ENCODE measurements at regions not wholly inside any gene's neighbourhood (a gene's known extent, or its start where the extent isn't known, plus 50 kb on each side); places are given as distances from the start of the nearest gene placed in this dataset.

DNA sequence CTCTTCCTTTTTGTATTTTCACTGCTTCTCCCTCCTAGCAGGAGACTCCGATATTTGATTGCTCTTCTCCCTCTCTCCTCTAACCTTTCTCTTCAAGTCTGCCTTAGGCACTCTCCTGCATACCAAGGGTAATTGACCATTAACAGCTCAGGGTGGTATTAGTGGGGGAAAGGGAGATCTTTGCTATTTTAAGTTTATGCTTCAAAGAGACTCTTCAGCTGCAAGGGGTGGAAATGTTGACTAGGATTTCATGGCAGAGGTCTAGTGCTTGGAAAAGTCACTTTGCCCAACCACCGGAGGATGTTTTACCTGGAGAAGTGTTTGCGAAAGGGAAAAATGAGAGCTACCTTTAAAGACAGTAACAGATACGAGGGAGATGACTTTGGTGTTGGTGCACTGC is 453.7 kb downstream of the SLC4A3 start:
- TF ChIP-seq EZH2 (IDR thresholded peaks at IDR 0.05; ENCODE audit: insufficient read depth, poor library complexity, severe bottlenecking) (no peak), EZH2phosphoT487 (IDR thresholded peaks at IDR 0.05; ENCODE audit: insufficient read depth, low read depth) (no peak)
- H3K4me2 ChIP-seq (ENCODE audit: unreplicated experiment) = no peak overlapping the region
- H4K20me1 ChIP-seq (ENCODE audit: insufficient read depth) = no peaks in the 10 kb centered on the region

DNA sequence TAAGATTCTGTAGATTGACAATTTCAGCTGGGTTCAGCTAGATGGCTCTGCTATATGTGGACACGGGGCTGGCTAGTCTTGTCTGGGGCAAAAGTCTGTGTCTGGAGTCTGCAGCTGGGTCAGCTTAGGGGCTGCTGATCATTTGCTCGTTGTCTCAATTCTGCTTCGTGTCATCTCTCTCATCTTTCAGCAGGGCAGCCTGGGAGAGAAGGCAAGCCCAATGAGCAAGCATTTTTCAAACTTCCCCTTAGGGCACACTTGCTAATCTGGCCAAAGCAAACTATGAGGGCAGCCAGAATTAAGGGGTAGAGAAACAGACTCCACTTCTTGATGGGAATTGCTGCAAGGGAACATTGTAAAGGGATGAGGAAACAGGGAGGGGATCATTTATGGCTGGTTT is 462.6 kb downstream of the SLC4A3 start:
- DNase-seq = peak; percentile 42
- H3K4me2 ChIP-seq (ENCODE audit: unreplicated experiment) = no peak overlapping the region

More for the DNA sequence above, 453.7 kb downstream of the SLC4A3 start:
- Histone ChIP-seq H3K9ac (no peak overlapping the region), H3K27ac (no peak overlapping the region), H3K4me3 (no peak overlapping the region), H3F3A (ENCODE audit: insufficient read depth) (peaks cover 22% of the 10 kb centered on the region), H3K79me2 (ENCODE audit: insufficient read depth) (no peaks in the 10 kb centered on the region), H2AFZ (no peak overlapping the region), H3K36me3 (ENCODE audit: low read depth) (no peaks in the 10 kb centered on the region), H3K27me3 (replicated peaks; ENCODE audit: insufficient read depth) (no peaks in the 10 kb centered on the region), H3K9me3 (ENCODE audit: low read depth) (no peaks in the 10 kb centered on the region), H3K4me1 (ENCODE audit: insufficient read depth) (peaks cover 24% of the 10 kb centered on the region), H3K9me2 (ENCODE audit: insufficient read depth) (no peaks in the 10 kb centered on the region)
- in situ Hi-C loops (cut with MboI) = loop anchor here (25.0 kb wide), 2 partner anchors 1481 to 1881 kb away; partner anchors contain the start of gene EPHA4
- DNase-seq = no peak
- WGBS, 2 experiments (ENCODE audit: low coverage in 1 of 2, low lambda C conversion rate in 2 of 2, missing lambda C conversion rate in 2 of 2) = 66 to 71% methylated on average over 4 of the region's 4 CpGs

DNA sequence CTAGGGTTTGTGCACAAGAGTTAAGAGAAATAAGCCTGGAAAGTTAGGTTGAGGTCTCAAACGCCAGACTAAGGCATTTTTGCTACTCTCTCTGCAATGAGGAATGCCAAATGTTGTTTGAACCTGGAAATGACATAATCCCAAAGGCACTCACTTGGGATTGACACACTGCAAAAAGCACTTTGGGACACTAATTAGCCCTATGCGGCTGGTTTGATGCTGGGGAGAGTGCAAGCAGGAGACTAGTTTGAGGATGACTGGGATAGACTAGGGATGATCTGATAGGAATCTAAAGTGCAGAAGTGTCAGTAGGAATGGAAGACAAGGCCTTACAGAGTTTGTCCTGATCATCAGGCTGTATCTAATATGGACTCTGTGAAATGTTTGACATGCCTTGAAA is 469.0 kb downstream of the SLC4A3 start:
- in situ Hi-C loops (cut with MboI) = loop anchor here (25.0 kb wide), 2 partner anchors 1466 to 1866 kb away; partner anchors contain the start of gene EPHA4
- Histone ChIP-seq H3K9me3 (ENCODE audit: low read depth) (no peaks in the 10 kb centered on the region), H3K27ac (no peak overlapping the region), H3F3A (ENCODE audit: insufficient read depth) (no peaks in the 10 kb centered on the region), H3K9me2 (ENCODE audit: insufficient read depth) (no peaks in the 10 kb centered on the region), H3K4me1 (ENCODE audit: insufficient read depth) (no peaks in the 10 kb centered on the region), H2AFZ (no peak overlapping the region), H3K36me3 (ENCODE audit: low read depth) (no peaks in the 10 kb centered on the region), H3K4me2 (ENCODE audit: unreplicated experiment) (no peak overlapping the region), H3K27me3 (replicated peaks; ENCODE audit: insufficient read depth) (no peaks in the 10 kb centered on the region), H3K9ac (no peak overlapping the region), H4K20me1 (ENCODE audit: insufficient read depth) (no peaks in the 10 kb centered on the region), H3K79me2 (ENCODE audit: insufficient read depth) (no peaks in the 10 kb centered on the region), H3K4me3 (no peak overlapping the region)
- peak; percentile 27 for DNase-seq
- 26 to 40% methylated on average over 2 of the region's 2 CpGs for WGBS, 2 experiments (ENCODE audit: low coverage in 1 of 2, low lambda C conversion rate in 2 of 2, missing lambda C conversion rate in 2 of 2)
- TF ChIP-seq EZH2phosphoT487 (IDR thresholded peaks at IDR 0.05; ENCODE audit: insufficient read depth, low read depth) (no peak), EZH2 (IDR thresholded peaks at IDR 0.05; ENCODE audit: insufficient read depth, poor library complexity, severe bottlenecking) (no peak)

More for the DNA sequence above, 462.6 kb downstream of the SLC4A3 start:
- Histone ChIP-seq H3K79me2 (ENCODE audit: insufficient read depth) (no peaks in the 10 kb centered on the region), H3K27me3 (replicated peaks; ENCODE audit: insufficient read depth) (no peaks in the 10 kb centered on the region), H3K4me3 (no peak overlapping the region), H3K9me2 (ENCODE audit: insufficient read depth) (no peaks in the 10 kb centered on the region), H4K20me1 (ENCODE audit: insufficient read depth) (no peaks in the 10 kb centered on the region), H3K27ac (no peak overlapping the region), H3F3A (ENCODE audit: insufficient read depth) (no peaks in the 10 kb centered on the region), H3K9me3 (ENCODE audit: low read depth) (no peaks in the 10 kb centered on the region), H3K4me1 (ENCODE audit: insufficient read depth) (peaks cover 6% of the 10 kb centered on the region; the same call in 1 of the 2 replicates), H3K36me3 (ENCODE audit: low read depth) (no peaks in the 10 kb centered on the region), H3K9ac (no peak overlapping the region), H2AFZ (peak overlapping the region; percentile 29; the same call in 1 of the 2 replicates)
- in situ Hi-C loops (cut with MboI) = loop anchor here (25.0 kb wide), 2 partner anchors 1472 to 1872 kb away; partner anchors contain the start of gene EPHA4
- 46 to 51% methylated on average over 3 of the region's 3 CpGs for WGBS, 2 experiments (ENCODE audit: low coverage in 1 of 2, low lambda C conversion rate in 2 of 2, missing lambda C conversion rate in 2 of 2)
- no peak for TF ChIP-seq EZH2phosphoT487 (IDR thresholded peaks at IDR 0.05; ENCODE audit: insufficient read depth, low read depth)
- TF ChIP-seq EZH2 (IDR thresholded peaks at IDR 0.05; ENCODE audit: insufficient read depth, poor library complexity, severe bottlenecking) = no peak

DNA sequence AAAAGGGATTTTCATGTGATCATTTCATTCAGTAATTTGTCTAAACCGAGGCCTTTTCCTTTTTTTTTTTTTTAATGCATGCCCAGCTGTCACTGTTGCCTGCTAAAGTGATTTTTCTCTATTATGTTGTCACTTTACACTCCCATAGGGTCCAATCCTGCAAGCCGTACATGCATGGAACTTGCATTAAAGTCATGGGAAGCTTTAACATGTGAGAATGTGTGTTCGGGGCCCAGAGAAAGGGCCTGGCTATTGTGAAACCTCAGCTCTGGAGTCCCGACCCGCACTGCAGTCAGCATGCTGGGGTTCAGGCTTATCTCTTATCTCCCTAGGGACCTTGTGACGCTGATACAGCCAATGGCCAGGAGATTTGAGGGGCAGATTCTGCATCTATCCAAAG is 474.6 kb downstream of the SLC4A3 start:
- no peak for DNase-seq
- no peaks in the 10 kb centered on the region for H3K9me3 ChIP-seq (ENCODE audit: low read depth)
- in situ Hi-C loops (cut with MboI) = no loop called here
- no peak overlapping the region for H3K27ac ChIP-seq
- H3F3A ChIP-seq (ENCODE audit: insufficient read depth) = no peaks in the 10 kb centered on the region
- H2AFZ ChIP-seq = no peak overlapping the region
- H4K20me1 ChIP-seq (ENCODE audit: insufficient read depth) = no peaks in the 10 kb centered on the region
- TF ChIP-seq EZH2phosphoT487 (IDR thresholded peaks at IDR 0.05; ENCODE audit: insufficient read depth, low read depth) = no peak
- no peak for TF ChIP-seq EZH2 (IDR thresholded peaks at IDR 0.05; ENCODE audit: insufficient read depth, poor library complexity, severe bottlenecking)
- H3K4me3 ChIP-seq = no peak overlapping the region
- H3K27me3 ChIP-seq (replicated peaks; ENCODE audit: insufficient read depth) = no peaks in the 10 kb centered on the region
- H3K79me2 ChIP-seq (ENCODE audit: insufficient read depth) = no peaks in the 10 kb centered on the region
- WGBS, 2 experiments (ENCODE audit: low coverage in 1 of 2, low lambda C conversion rate in 2 of 2, missing lambda C conversion rate in 2 of 2) = 78 to 83% methylated on average over 6 of the region's 6 CpGs
- H3K9me2 ChIP-seq (ENCODE audit: insufficient read depth) = no peaks in the 10 kb centered on the region
- no peak overlapping the region for H3K4me2 ChIP-seq (ENCODE audit: unreplicated experiment)
- no peak overlapping the region for H3K9ac ChIP-seq
- H3K36me3 ChIP-seq (ENCODE audit: low read depth) = no peaks in the 10 kb centered on the region
- H3K4me1 ChIP-seq (ENCODE audit: insufficient read depth) = peaks cover 13% of the 10 kb centered on the region

DNA sequence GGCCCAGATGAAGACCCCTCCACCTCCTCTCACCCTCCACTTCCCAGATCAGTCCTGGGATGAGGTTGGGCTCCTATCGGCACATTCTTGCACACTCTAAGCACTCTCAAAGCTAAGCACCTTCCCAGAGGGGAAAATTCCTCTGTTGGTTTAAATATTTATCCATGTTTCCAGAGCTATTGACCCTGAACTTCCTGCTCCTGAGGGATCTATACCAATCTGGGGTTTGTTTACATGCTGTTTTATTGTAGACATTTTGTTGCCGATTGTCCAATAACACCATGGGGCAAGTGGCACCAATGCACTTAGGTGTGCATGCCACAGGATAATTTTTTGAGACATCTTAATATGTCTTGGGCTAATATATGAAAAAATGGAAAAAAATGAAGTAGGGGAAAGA is 476.2 kb downstream of the SLC4A3 start:
- Histone ChIP-seq H3K9ac (no peak overlapping the region), H3K79me2 (ENCODE audit: insufficient read depth) (no peaks in the 10 kb centered on the region), H3K9me3 (ENCODE audit: low read depth) (no peaks in the 10 kb centered on the region), H3K4me2 (ENCODE audit: unreplicated experiment) (no peak overlapping the region), H3K9me2 (ENCODE audit: insufficient read depth) (no peaks in the 10 kb centered on the region), H3F3A (ENCODE audit: insufficient read depth) (no peaks in the 10 kb centered on the region), H3K36me3 (ENCODE audit: low read depth) (no peaks in the 10 kb centered on the region), H4K20me1 (ENCODE audit: insufficient read depth) (no peaks in the 10 kb centered on the region), H2AFZ (no peak overlapping the region), H3K27ac (no peak overlapping the region), H3K27me3 (replicated peaks; ENCODE audit: insufficient read depth) (no peaks in the 10 kb centered on the region), H3K4me1 (ENCODE audit: insufficient read depth) (peaks cover 20% of the 10 kb centered on the region), H3K4me3 (no peak overlapping the region)
- TF ChIP-seq EZH2 (IDR thresholded peaks at IDR 0.05; ENCODE audit: insufficient read depth, poor library complexity, severe bottlenecking) (no peak), EZH2phosphoT487 (IDR thresholded peaks at IDR 0.05; ENCODE audit: insufficient read depth, low read depth) (no peak)
- in situ Hi-C loops (cut with MboI) = no loop called here
- DNase-seq = no peak
- WGBS, 2 experiments (ENCODE audit: low coverage in 1 of 2, low lambda C conversion rate in 2 of 2, missing lambda C conversion rate in 2 of 2) = 100% methylated on average over 2 of the region's 2 CpGs
